PC-3 (cell line): ENCODE measurements at regions not wholly inside any gene's neighbourhood (a gene's known extent, or its start where the extent isn't known, plus 50 kb on each side); places are given as distances from the start of the nearest gene placed in this dataset.

Source experiments
- CTCF ChIP-seq: fragments of 300-600 bp; sonication (generic); conservative IDR thresholded peaks from 2 replicates; pipeline ENCODE4 v1.5.1; 2017; ENCODE audit warnings: antibody characterized with exemption, low read depth, mild to moderate bottlenecking, low read length
- EZH2 ChIP-seq: fragments of 300-600 bp; sonication (generic); IDR thresholded peaks from one replicate; pipeline ENCODE4 v1.6.1; 2017; ENCODE audit warnings: antibody characterized with exemption, mild to moderate bottlenecking, low read length; ENCODE audit not compliant: unreplicated experiment
- EZH2phosphoT487 ChIP-seq: fragments of 300-600 bp; sonication (generic); IDR thresholded peaks from 2 replicates; pipeline ENCODE4 v1.6.1; 2018; ENCODE audit warnings: mild to moderate bottlenecking, antibody characterized with exemption, low read length, borderline replicate concordance

- TF ChIP-seq CTCF (no peak), EZH2 (no peak), EZH2phosphoT487 (no peak)
Observed at GRCh38 chr3:192026661-192027060, 565.7 kb downstream of the PYDC2 start.
